ENCODE measurements at regions not wholly inside any gene's neighbourhood (a gene's known extent, or its start where the extent isn't known, plus 50 kb on each side); places are given as distances from the start of the nearest gene placed in this dataset.

GRCh38 chr11:127369356-127369755 lies 368.8 kb upstream of the KIRREL3 start:
- TF ChIP-seq POLR2AphosphoS5 (IDR thresholded peaks at IDR 0.05) (no peak), CTCF (IDR thresholded peaks at IDR 0.05) (no peak), POLR2A (IDR thresholded peaks at IDR 0.05) (no peak)
- Histone ChIP-seq H3K36me3 (no peaks in the 10 kb centered on the region), H3K27ac (no peak overlapping the region), H3K4me3 (no peak overlapping the region), H3K27me3 (replicated peaks; ENCODE audit: insufficient read depth) (no peaks in the 10 kb centered on the region), H3K9me3 (no peaks in the 10 kb centered on the region), H3K4me1 (replicated peaks) (no peaks in the 10 kb centered on the region)
- WGBS: 82% methylated on average over 8 of the region's 8 CpGs
- intact Hi-C loops (cut with DNase I): no loop called here
- no peak for DNase-seq (ENCODE audit: low spot score)

DNA sequence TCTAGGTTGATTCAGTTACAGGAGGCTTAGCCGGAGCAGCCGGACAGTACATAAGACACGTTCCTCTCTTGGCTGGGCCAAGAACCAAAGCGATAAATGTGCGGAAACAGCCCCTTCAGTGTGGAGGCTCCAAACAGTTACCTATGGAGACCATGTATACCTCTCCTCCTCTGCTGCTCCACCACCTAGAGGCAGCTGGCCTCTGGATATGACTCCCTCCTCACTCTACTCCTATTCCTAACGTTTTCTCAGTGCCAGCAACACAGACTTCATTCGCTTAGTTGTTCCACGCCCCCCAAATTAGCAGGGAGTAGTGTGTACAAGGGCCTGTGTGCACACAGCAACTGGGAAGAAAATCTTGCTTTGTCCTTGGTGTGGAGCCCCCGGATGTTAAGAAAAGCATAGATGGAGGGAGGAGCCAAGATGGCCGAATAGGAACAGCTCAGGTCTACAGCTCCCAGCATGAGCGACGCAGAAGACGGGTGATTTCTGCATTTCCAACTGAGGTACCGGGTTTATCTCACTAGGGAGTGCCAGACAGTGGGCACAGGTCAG lies 362.3 kb upstream of the KIRREL3 start:
- H3K4me1 ChIP-seq (replicated peaks): no peaks in the 10 kb centered on the region
- H3K9me3 ChIP-seq: no peaks in the 10 kb centered on the region
- H3K27ac ChIP-seq: no peak overlapping the region
- DNase-seq (ENCODE audit: low spot score): no peak
- TF ChIP-seq POLR2AphosphoS5 (IDR thresholded peaks at IDR 0.05): no peak
- TF ChIP-seq POLR2A (IDR thresholded peaks at IDR 0.05): no peak
- no peak for TF ChIP-seq CTCF (IDR thresholded peaks at IDR 0.05)
- WGBS: 90% methylated on average over 14 of the region's 14 CpGs
- intact Hi-C loops (cut with DNase I): no loop called here
- H3K36me3 ChIP-seq: no peaks in the 10 kb centered on the region
- no peak overlapping the region for H3K4me3 ChIP-seq
- no peaks in the 10 kb centered on the region for H3K27me3 ChIP-seq (replicated peaks; ENCODE audit: insufficient read depth)

- Histone ChIP-seq H3K27me3 (replicated peaks; ENCODE audit: insufficient read depth) (no peaks in the 10 kb centered on the region), H3K27ac (no peak overlapping the region), H3K4me3 (no peak overlapping the region), H3K36me3 (no peaks in the 10 kb centered on the region), H3K4me1 (replicated peaks) (no peaks in the 10 kb centered on the region), H3K9me3 (no peaks in the 10 kb centered on the region)
- no peak for TF ChIP-seq POLR2AphosphoS5 (IDR thresholded peaks at IDR 0.05)
- no peak for TF ChIP-seq POLR2A (IDR thresholded peaks at IDR 0.05)
- no peak for TF ChIP-seq CTCF (IDR thresholded peaks at IDR 0.05)
- intact Hi-C loops (cut with DNase I): no loop called here
- WGBS: 90% methylated on average over 7 of the region's 7 CpGs
- DNase-seq (ENCODE audit: low spot score): no peak
Measured at GRCh38 chr11:127358160-127358559, 357.6 kb upstream of the KIRREL3 start.

DNA sequence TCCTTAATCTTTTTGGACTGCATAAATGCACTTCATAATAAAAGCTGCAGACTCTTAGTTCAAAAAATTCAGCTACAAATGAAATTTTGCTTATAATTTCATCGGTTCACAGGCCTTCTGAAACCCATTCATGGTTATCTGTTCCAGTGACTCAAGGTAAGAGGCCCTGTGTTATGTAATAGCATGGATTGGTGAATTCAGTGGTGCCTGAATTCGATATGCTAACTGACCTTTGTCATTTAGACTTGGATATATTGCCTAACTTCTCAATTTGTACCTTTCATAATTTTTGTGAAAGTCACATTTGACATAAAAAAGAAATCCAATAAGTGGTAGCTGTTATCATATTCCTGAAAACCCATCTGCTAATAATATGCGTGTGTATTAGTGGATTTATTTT lies 349.9 kb upstream of the KIRREL3 start:
- DNase-seq (ENCODE audit: low spot score): no peak
- Histone ChIP-seq H3K9me3 (no peaks in the 10 kb centered on the region), H3K27me3 (replicated peaks; ENCODE audit: insufficient read depth) (no peaks in the 10 kb centered on the region), H3K36me3 (no peaks in the 10 kb centered on the region), H3K4me3 (no peak overlapping the region), H3K27ac (no peak overlapping the region), H3K4me1 (replicated peaks) (no peaks in the 10 kb centered on the region)
- TF ChIP-seq POLR2A (IDR thresholded peaks at IDR 0.05): no peak
- TF ChIP-seq CTCF (IDR thresholded peaks at IDR 0.05): no peak
- no peak for TF ChIP-seq POLR2AphosphoS5 (IDR thresholded peaks at IDR 0.05)
- 94% methylated on average over 3 of the region's 3 CpGs for WGBS
- intact Hi-C loops (cut with DNase I): no loop called here

- intact Hi-C loops (cut with DNase I): loop anchor here (10.0 kb wide), 1 partner anchor 901 kb away; no protein-coding TSS in a partner anchor
Measured at GRCh38 chr11:127345819-127346459, 345.4 kb upstream of the KIRREL3 start.

More at GRCh38 chr11:127345819-127346459, 345.4 kb upstream of the KIRREL3 start:
- H3K9me3 ChIP-seq: no peaks in the 10 kb centered on the region
- TF ChIP-seq POLR2A (IDR thresholded peaks at IDR 0.05): no peak
- peak in 3 of 4 experiments; percentile 51 to 67 (median 59) for TF ChIP-seq CTCF (IDR thresholded peaks at IDR 0.05)
- no peaks in the 10 kb centered on the region for H3K27me3 ChIP-seq (replicated peaks; ENCODE audit: insufficient read depth)
- H3K36me3 ChIP-seq: no peaks in the 10 kb centered on the region
- no peak overlapping the region for H3K4me3 ChIP-seq
- 32% methylated on average over 12 of the region's 12 CpGs for WGBS
- DNase-seq (ENCODE audit: low spot score): peak; percentile 6
- H3K27ac ChIP-seq: no peak overlapping the region
- H3K4me1 ChIP-seq (replicated peaks): no peaks in the 10 kb centered on the region

Measured in prostate gland (tissue), 2 donors.